ENCODE measurements at regions not wholly inside any gene's neighbourhood (a gene's known extent, or its start where the extent isn't known, plus 50 kb on each side); places are given as distances from the start of the nearest gene placed in this dataset.
"Not testable (repeated sequence)": the region's sequence is repeated elsewhere in the genome, so short reads cannot be mapped to it uniquely, and the experiment has no call there.

DNA sequence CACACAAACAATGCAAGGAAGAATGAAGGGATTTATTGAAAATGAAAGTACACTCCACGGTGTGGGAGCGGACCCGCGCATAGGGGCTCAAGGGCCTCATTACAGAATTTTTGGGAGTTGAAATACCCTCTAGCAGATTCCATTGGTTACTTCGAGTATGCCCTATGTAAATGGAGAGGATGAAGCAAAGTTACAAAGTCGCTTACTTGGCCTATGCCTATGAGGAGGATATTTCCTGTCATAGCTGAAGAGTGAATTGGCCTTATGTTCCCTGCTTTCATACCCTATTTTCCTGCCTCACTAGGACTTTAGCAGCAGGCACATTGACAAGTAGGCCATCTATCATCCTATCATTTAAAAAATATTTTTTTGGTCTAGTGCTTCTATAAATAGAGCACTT is 843.3 kb downstream of the NAP1L3 start:
- H3K4me3 ChIP-seq; H3K4me1 ChIP-seq (ENCODE audit: control insufficient read depth, insufficient read depth, low read length); CTCF ChIA-PET; H3K79me2 ChIP-seq (ENCODE audit: control insufficient read depth, insufficient read depth, low read length); in situ Hi-C loops (cut with MboI); H3K9ac ChIP-seq (ENCODE audit: control insufficient read depth, insufficient read depth, low read length); H3K27ac ChIP-seq (ENCODE audit: control insufficient read depth, insufficient read depth); H4K20me1 ChIP-seq (ENCODE audit: control insufficient read depth, insufficient read depth); DNase-seq (ENCODE audit: low read depth, low spot score); intact Hi-C loops (cut with micrococcal nuclease; ENCODE audit: unreplicated experiment); H3K4me2 ChIP-seq (ENCODE audit: control insufficient read depth, insufficient read depth); ATAC-seq; H3K36me3 ChIP-seq (ENCODE audit: control insufficient read depth in 2 of 2, insufficient read depth in 2 of 2, low read length in 1 of 2); SMC1A ChIA-PET (ENCODE audit: uncharacterized antibody, unreplicated experiment); H3K9me3 ChIP-seq (replicated peaks; ENCODE audit: control insufficient read depth, insufficient read depth, low read length); BruUV-seq (replicated peaks); H2AFZ ChIP-seq (ENCODE audit: control insufficient read depth, low read depth, low read length); H3K27me3 ChIP-seq (replicated peaks in 1 of 2; ENCODE audit: control insufficient read depth in 2 of 2, insufficient read depth in 2 of 2, low read length in 1 of 2); POLR2A ChIA-PET; RAD21 ChIA-PET (ENCODE audit: unreplicated experiment); FAIRE-seq: not testable (repeated sequence)
- WGBS (ENCODE audit: insufficient coverage, insufficient replicate concordance, low lambda C conversion rate, missing lambda C conversion rate), result 36% methylated on average over 6 of the region's 6 CpGs

- H3K27ac ChIP-seq (ENCODE audit: control insufficient read depth, insufficient read depth); H3K79me2 ChIP-seq (ENCODE audit: control insufficient read depth, insufficient read depth, low read length); ATAC-seq; CTCF ChIA-PET; FAIRE-seq; H2AFZ ChIP-seq (ENCODE audit: control insufficient read depth, low read depth, low read length); H4K20me1 ChIP-seq (ENCODE audit: control insufficient read depth, insufficient read depth); DNase-seq (ENCODE audit: low read depth, low spot score); BruUV-seq (replicated peaks); SMC1A ChIA-PET (ENCODE audit: uncharacterized antibody, unreplicated experiment); RAD21 ChIA-PET (ENCODE audit: unreplicated experiment); H3K27me3 ChIP-seq (replicated peaks in 1 of 2; ENCODE audit: control insufficient read depth in 2 of 2, insufficient read depth in 2 of 2, low read length in 1 of 2); intact Hi-C loops (cut with micrococcal nuclease; ENCODE audit: unreplicated experiment); H3K36me3 ChIP-seq (ENCODE audit: control insufficient read depth in 2 of 2, insufficient read depth in 2 of 2, low read length in 1 of 2); H3K4me3 ChIP-seq; POLR2A ChIA-PET; in situ Hi-C loops (cut with MboI); H3K9ac ChIP-seq (ENCODE audit: control insufficient read depth, insufficient read depth, low read length); H3K4me2 ChIP-seq (ENCODE audit: control insufficient read depth, insufficient read depth); H3K9me3 ChIP-seq (replicated peaks; ENCODE audit: control insufficient read depth, insufficient read depth, low read length); H3K4me1 ChIP-seq (ENCODE audit: control insufficient read depth, insufficient read depth, low read length): not testable (repeated sequence)
- 37% methylated on average over 17 of the region's 30 CpGs for WGBS (ENCODE audit: insufficient coverage, insufficient replicate concordance, low lambda C conversion rate, missing lambda C conversion rate)
Measured at GRCh38 chrX:92821580-92822152, 851.7 kb downstream of the NAP1L3 start.

GRCh38 chrX:92792080-92792479 is 881.3 kb downstream of the NAP1L3 start:
- H3K4me3 ChIP-seq; H3K27me3 ChIP-seq (replicated peaks in 1 of 2; ENCODE audit: control insufficient read depth in 2 of 2, insufficient read depth in 2 of 2, low read length in 1 of 2); H3K79me2 ChIP-seq (ENCODE audit: control insufficient read depth, insufficient read depth, low read length); FAIRE-seq; DNase-seq (ENCODE audit: low read depth, low spot score); POLR2A ChIA-PET; BruUV-seq (replicated peaks); intact Hi-C loops (cut with micrococcal nuclease; ENCODE audit: unreplicated experiment); RAD21 ChIA-PET (ENCODE audit: unreplicated experiment); H3K9me3 ChIP-seq (replicated peaks; ENCODE audit: control insufficient read depth, insufficient read depth, low read length); H2AFZ ChIP-seq (ENCODE audit: control insufficient read depth, low read depth, low read length); ATAC-seq; in situ Hi-C loops (cut with MboI); H3K9ac ChIP-seq (ENCODE audit: control insufficient read depth, insufficient read depth, low read length); H3K36me3 ChIP-seq (ENCODE audit: control insufficient read depth in 2 of 2, insufficient read depth in 2 of 2, low read length in 1 of 2); CTCF ChIA-PET; H3K27ac ChIP-seq (ENCODE audit: control insufficient read depth, insufficient read depth); H3K4me2 ChIP-seq (ENCODE audit: control insufficient read depth, insufficient read depth); H3K4me1 ChIP-seq (ENCODE audit: control insufficient read depth, insufficient read depth, low read length); SMC1A ChIA-PET (ENCODE audit: uncharacterized antibody, unreplicated experiment); H4K20me1 ChIP-seq (ENCODE audit: control insufficient read depth, insufficient read depth): not testable (repeated sequence)
- WGBS (ENCODE audit: insufficient coverage, insufficient replicate concordance, low lambda C conversion rate, missing lambda C conversion rate), result 14% methylated on average over 1 of the region's 1 CpG

DNA sequence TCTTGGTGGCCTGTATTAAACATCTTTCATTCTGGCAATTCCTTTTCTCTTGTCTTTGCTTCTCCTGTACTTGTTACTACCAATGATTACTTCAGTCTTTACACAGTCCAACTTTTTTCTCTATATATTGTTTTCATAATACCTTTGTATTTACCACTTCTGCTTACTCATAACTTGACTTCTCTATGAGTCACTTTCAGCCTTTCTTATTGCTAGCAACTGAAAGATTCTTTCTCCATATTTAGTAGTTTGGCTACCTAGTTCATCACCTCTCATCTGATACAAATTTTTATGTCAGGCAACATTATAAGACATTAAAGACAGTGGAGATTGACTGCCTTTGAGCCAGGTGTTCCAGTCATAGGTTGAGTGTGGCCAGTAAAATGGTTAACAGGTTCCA is 893.3 kb downstream of the NAP1L3 start:
- H3K4me2 ChIP-seq (ENCODE audit: control insufficient read depth, insufficient read depth); H3K9ac ChIP-seq (ENCODE audit: control insufficient read depth, insufficient read depth, low read length); H3K4me1 ChIP-seq (ENCODE audit: control insufficient read depth, insufficient read depth, low read length); DNase-seq (ENCODE audit: low read depth, low spot score); H3K27ac ChIP-seq (ENCODE audit: control insufficient read depth, insufficient read depth); SMC1A ChIA-PET (ENCODE audit: uncharacterized antibody, unreplicated experiment); CTCF ChIA-PET; POLR2A ChIA-PET; intact Hi-C loops (cut with micrococcal nuclease; ENCODE audit: unreplicated experiment); FAIRE-seq; H3K9me3 ChIP-seq (replicated peaks; ENCODE audit: control insufficient read depth, insufficient read depth, low read length); RAD21 ChIA-PET (ENCODE audit: unreplicated experiment); BruUV-seq (replicated peaks); H3K4me3 ChIP-seq; H3K79me2 ChIP-seq (ENCODE audit: control insufficient read depth, insufficient read depth, low read length); H3K27me3 ChIP-seq (replicated peaks in 1 of 2; ENCODE audit: control insufficient read depth in 2 of 2, insufficient read depth in 2 of 2, low read length in 1 of 2); H4K20me1 ChIP-seq (ENCODE audit: control insufficient read depth, insufficient read depth); H3K36me3 ChIP-seq (ENCODE audit: control insufficient read depth in 2 of 2, insufficient read depth in 2 of 2, low read length in 1 of 2); in situ Hi-C loops (cut with MboI); H2AFZ ChIP-seq (ENCODE audit: control insufficient read depth, low read depth, low read length); ATAC-seq: not testable (repeated sequence)
